Ishikawa (cell line): ENCODE measurements at regions not wholly inside any gene's neighbourhood (a gene's known extent, or its start where the extent isn't known, plus 50 kb on each side); places are given as distances from the start of the nearest gene placed in this dataset.

Experiments
- CEBPB ChIP-seq: IDR thresholded peaks from 2 replicates; pipeline ENCODE4 v1.6.1; 2012
- CREB1 ChIP-seq: IDR thresholded peaks from 2 replicates; pipeline ENCODE4 v1.6.1; 2012; ENCODE audit warnings: low read depth
- EP300 ChIP-seq: IDR thresholded peaks from 2 replicates; pipeline ENCODE4 v1.6.1; 2012; ENCODE audit warnings: borderline replicate concordance
- MAX ChIP-seq: IDR thresholded peaks from 2 replicates; pipeline ENCODE4 v1.6.1; 2012
- RAD21 ChIP-seq: IDR thresholded peaks from 2 replicates; pipeline ENCODE4 v1.6.1; 2012; ENCODE audit warnings: low read depth
- TF ChIP-seq, protein P1 (sequence below): IDR thresholded peaks from 2 replicates; pipeline ENCODE4 v1.6.1; 2012; ENCODE audit warnings: low read depth, mild to moderate bottlenecking

DNA sequence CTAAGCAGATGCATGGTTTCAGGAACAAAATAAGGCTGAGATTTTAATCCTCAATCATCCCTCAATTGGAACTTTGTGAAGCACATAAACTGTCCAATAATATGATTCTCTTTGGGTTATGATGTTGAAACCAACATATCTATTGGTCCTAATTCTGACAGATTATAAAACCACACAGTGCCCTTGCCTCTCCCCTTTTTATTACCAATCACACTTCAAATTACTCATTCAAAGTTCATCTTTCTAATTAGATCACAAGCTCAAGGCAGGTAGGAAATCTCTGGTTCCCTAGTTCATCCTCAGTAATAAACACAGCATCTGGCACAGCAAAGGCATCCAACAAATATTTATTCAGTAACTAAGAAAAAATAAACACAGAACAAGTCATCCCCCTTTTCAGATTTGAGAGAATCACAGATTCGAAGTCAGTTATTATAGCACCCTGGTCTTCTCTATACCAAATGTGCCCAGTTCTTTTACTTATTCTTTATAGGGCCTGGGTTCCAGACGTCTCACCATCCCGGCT lies 611.6 kb downstream of the INSC start:
- TF ChIP-seq, protein P1, sequence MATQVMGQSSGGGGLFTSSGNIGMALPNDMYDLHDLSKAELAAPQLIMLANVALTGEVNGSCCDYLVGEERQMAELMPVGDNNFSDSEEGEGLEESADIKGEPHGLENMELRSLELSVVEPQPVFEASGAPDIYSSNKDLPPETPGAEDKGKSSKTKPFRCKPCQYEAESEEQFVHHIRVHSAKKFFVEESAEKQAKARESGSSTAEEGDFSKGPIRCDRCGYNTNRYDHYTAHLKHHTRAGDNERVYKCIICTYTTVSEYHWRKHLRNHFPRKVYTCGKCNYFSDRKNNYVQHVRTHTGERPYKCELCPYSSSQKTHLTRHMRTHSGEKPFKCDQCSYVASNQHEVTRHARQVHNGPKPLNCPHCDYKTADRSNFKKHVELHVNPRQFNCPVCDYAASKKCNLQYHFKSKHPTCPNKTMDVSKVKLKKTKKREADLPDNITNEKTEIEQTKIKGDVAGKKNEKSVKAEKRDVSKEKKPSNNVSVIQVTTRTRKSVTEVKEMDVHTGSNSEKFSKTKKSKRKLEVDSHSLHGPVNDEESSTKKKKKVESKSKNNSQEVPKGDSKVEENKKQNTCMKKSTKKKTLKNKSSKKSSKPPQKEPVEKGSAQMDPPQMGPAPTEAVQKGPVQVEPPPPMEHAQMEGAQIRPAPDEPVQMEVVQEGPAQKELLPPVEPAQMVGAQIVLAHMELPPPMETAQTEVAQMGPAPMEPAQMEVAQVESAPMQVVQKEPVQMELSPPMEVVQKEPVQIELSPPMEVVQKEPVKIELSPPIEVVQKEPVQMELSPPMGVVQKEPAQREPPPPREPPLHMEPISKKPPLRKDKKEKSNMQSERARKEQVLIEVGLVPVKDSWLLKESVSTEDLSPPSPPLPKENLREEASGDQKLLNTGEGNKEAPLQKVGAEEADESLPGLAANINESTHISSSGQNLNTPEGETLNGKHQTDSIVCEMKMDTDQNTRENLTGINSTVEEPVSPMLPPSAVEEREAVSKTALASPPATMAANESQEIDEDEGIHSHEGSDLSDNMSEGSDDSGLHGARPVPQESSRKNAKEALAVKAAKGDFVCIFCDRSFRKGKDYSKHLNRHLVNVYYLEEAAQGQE: no peak
- TF ChIP-seq EP300 (no peak), MAX (no peak), CEBPB (no peak), CREB1 (no peak), RAD21 (no peak)
